ENCODE measurements at regions not wholly inside any gene's neighbourhood (a gene's known extent, or its start where the extent isn't known, plus 50 kb on each side); places are given as distances from the start of the nearest gene placed in this dataset.

DNA sequence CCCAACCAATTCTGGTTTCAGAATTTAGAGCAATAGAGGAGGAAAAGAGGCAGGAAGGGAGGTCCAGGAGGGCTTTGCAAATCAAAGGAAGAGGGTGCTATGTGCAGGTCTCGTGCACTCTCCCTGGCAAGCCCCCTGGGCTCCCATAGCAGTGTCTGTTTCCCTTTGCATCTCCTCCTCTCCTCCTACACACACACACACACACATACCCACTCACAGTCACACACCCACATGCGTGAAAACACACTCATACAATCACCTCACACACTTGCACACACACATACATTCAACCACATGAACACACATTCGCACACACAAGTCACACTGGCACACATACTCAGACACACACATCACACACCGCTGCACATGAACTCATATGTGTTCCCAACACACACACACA is 105.3 kb downstream of the OAT start:
- no peak for DNase-seq (ENCODE audit: unreplicated experiment)
- POLR2A ChIA-PET = no interaction called here
- TF ChIP-seq, protein P1, sequence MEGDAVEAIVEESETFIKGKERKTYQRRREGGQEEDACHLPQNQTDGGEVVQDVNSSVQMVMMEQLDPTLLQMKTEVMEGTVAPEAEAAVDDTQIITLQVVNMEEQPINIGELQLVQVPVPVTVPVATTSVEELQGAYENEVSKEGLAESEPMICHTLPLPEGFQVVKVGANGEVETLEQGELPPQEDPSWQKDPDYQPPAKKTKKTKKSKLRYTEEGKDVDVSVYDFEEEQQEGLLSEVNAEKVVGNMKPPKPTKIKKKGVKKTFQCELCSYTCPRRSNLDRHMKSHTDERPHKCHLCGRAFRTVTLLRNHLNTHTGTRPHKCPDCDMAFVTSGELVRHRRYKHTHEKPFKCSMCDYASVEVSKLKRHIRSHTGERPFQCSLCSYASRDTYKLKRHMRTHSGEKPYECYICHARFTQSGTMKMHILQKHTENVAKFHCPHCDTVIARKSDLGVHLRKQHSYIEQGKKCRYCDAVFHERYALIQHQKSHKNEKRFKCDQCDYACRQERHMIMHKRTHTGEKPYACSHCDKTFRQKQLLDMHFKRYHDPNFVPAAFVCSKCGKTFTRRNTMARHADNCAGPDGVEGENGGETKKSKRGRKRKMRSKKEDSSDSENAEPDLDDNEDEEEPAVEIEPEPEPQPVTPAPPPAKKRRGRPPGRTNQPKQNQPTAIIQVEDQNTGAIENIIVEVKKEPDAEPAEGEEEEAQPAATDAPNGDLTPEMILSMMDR (IDR thresholded peaks at IDR 0.05; ENCODE audit: unreplicated experiment) = no peak
- H3K9me3 Mint-ChIP-seq (ENCODE audit: unreplicated experiment) = no peaks in the 10 kb centered on the region
- H3K4me3 Mint-ChIP-seq (ENCODE audit: unreplicated experiment) = no peak overlapping the region
- no peaks in the 10 kb centered on the region for H3K36me3 Mint-ChIP-seq (ENCODE audit: insufficient read depth, unreplicated experiment)
- no peak overlapping the region for H3K27ac Mint-ChIP-seq (ENCODE audit: low read depth, unreplicated experiment)
- CTCF ChIA-PET = no interaction called here
- H3K27me3 Mint-ChIP-seq (ENCODE audit: insufficient read depth, unreplicated experiment) = no peaks in the 10 kb centered on the region
- BruUV-seq (replicated peaks) = no TSS peak
- intact Hi-C loops (cut with micrococcal nuclease) = no loop called here
- peaks cover 8% of the 10 kb centered on the region for H3K4me1 Mint-ChIP-seq (ENCODE audit: insufficient read depth, unreplicated experiment)

- ChIA-PET CTCF (no interaction called here), POLR2A (no interaction called here)
- no peaks in the 10 kb centered on the region for H3K27me3 Mint-ChIP-seq (ENCODE audit: insufficient read depth, unreplicated experiment)
- DNase-seq (ENCODE audit: unreplicated experiment) = no peak
- H3K27ac Mint-ChIP-seq (ENCODE audit: low read depth, unreplicated experiment) = no peak overlapping the region
- TF ChIP-seq, protein P1 (IDR thresholded peaks at IDR 0.05; ENCODE audit: unreplicated experiment) = no peak
- BruUV-seq (replicated peaks) = no TSS peak
- intact Hi-C loops (cut with micrococcal nuclease) = no loop called here
- H3K4me3 Mint-ChIP-seq (ENCODE audit: unreplicated experiment) = no peak overlapping the region
- no peaks in the 10 kb centered on the region for H3K9me3 Mint-ChIP-seq (ENCODE audit: unreplicated experiment)
- no peaks in the 10 kb centered on the region for H3K36me3 Mint-ChIP-seq (ENCODE audit: insufficient read depth, unreplicated experiment)
- H3K4me1 Mint-ChIP-seq (ENCODE audit: insufficient read depth, unreplicated experiment) = no peaks in the 10 kb centered on the region
Observed at GRCh38 chr10:124308811-124309210, 109.9 kb downstream of the OAT start.

DNA sequence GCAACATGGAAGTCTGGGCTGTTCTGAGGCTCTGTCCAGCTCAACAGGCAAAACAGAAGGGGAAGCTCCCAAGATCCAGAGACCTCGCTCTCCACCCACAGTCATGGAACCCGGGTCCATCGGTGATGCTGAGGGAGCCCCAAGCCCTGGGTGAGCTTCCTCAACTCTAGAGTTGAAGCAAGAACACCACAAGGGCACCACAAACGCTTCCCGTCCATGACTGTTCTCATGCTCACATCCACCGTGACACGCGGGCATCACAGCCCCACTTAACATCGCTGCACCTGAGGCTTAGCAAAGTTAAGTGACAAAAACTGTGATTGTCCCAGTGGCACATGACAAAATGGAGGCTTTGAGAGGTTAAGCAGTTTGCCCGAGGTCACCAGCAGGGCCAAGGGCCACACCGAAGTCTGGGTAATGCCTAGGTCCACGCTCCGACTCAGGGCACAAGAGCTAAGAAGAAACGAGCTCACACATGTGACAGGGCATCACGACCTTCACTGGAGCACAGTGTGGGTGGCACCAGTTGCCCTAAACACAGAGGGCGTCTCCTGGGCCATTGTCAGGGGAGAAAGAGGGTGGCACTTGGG is 110.6 kb downstream of the OAT start:
- CTCF ChIA-PET = interaction anchor here (0.7 kb wide), 1 partner anchor 92 kb away, joined by 3 read pairs; no protein-coding TSS in a partner anchor
- H3K9me3 Mint-ChIP-seq (ENCODE audit: unreplicated experiment) = no peaks in the 10 kb centered on the region

DNA sequence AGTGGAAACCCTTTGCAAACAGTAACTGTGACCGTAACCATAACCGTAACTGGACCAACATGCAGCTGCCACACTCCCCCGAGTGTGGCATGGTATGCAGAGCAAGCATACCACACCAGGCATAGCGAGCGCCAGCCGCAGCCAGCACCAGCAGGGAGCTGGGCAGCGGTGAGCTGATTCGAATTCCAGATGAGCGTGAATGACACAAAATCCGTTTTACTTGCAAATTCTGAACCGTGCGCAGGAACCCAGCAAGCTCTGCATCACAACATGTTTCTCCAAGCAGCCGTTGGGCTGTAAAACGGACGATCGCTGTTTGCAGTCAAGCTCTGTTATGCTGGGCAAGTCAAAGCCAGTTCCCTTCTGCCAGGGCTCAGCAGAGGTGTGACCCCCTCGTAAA is 111.1 kb downstream of the OAT start:
- TF ChIP-seq, protein P1 (IDR thresholded peaks at IDR 0.05; ENCODE audit: unreplicated experiment) = no peak
- no peak for DNase-seq (ENCODE audit: unreplicated experiment)
- intact Hi-C loops (cut with micrococcal nuclease) = no loop called here
- H3K27me3 Mint-ChIP-seq (ENCODE audit: insufficient read depth, unreplicated experiment) = no peaks in the 10 kb centered on the region
- H3K4me1 Mint-ChIP-seq (ENCODE audit: insufficient read depth, unreplicated experiment) = no peaks in the 10 kb centered on the region
- no peaks in the 10 kb centered on the region for H3K36me3 Mint-ChIP-seq (ENCODE audit: insufficient read depth, unreplicated experiment)
- no peak overlapping the region for H3K4me3 Mint-ChIP-seq (ENCODE audit: unreplicated experiment)
- POLR2A ChIA-PET = interaction anchor here (0.5 kb wide), 1 partner anchor 1299 kb away, joined by 3 read pairs; the partner anchor contains the start of gene IKZF5
- H3K27ac Mint-ChIP-seq (ENCODE audit: low read depth, unreplicated experiment) = no peak overlapping the region
- no TSS peak for BruUV-seq (replicated peaks)
- CTCF ChIA-PET = interaction anchor here (0.7 kb wide), 1 partner anchor 91 kb away, joined by 3 read pairs; no protein-coding TSS in a partner anchor
- H3K9me3 Mint-ChIP-seq (ENCODE audit: unreplicated experiment) = no peaks in the 10 kb centered on the region

More for the DNA sequence above, 110.6 kb downstream of the OAT start:
- H3K27ac Mint-ChIP-seq (ENCODE audit: low read depth, unreplicated experiment) = no peak overlapping the region
- no peaks in the 10 kb centered on the region for H3K36me3 Mint-ChIP-seq (ENCODE audit: insufficient read depth, unreplicated experiment)
- no peaks in the 10 kb centered on the region for H3K27me3 Mint-ChIP-seq (ENCODE audit: insufficient read depth, unreplicated experiment)
- BruUV-seq (replicated peaks) = no TSS peak
- no peaks in the 10 kb centered on the region for H3K4me1 Mint-ChIP-seq (ENCODE audit: insufficient read depth, unreplicated experiment)
- POLR2A ChIA-PET = interaction anchor here (0.5 kb wide), 1 partner anchor 1300 kb away, joined by 3 read pairs; the partner anchor contains the start of gene IKZF5
- intact Hi-C loops (cut with micrococcal nuclease) = no loop called here
- H3K4me3 Mint-ChIP-seq (ENCODE audit: unreplicated experiment) = no peak overlapping the region
- no peak for DNase-seq (ENCODE audit: unreplicated experiment)
- TF ChIP-seq, protein P1 (IDR thresholded peaks at IDR 0.05; ENCODE audit: unreplicated experiment) = no peak

All from MCF 10A (cell line).